Stimulated activated naive CD8-positive, alpha-beta T cell treated with anti-CD3 and anti-CD28 coated beads, Interleukin-15, amount 100 ng/mL, for 72 hours (primary cell): ENCODE measurements at regions not wholly inside any gene's neighbourhood (a gene's known extent, or its start where the extent isn't known, plus 50 kb on each side); places are given as distances from the start of the nearest gene placed in this dataset.
"Not testable (repeated sequence)": the region's sequence is repeated elsewhere in the genome, so short reads cannot be mapped to it uniquely, and the experiment has no call there.

Experiments
- ATAC-seq: fragments of 150-1000 bp; cut with Tn5 transposase; 2 replicates; pipeline ENCODE4 v1.10.0; 2021; ENCODE audit warnings: mild to moderate bottlenecking, moderate library complexity
- DNase-seq, 2 donors: peaks; one replicate each; pipeline ENCODE4 v3.0.0; 2021 to 2022
- H3K27ac Mint-ChIP-seq, 2 donors: one replicate each; pipeline ENCODE4 v1.8.0; 2022; ENCODE audit warnings: mild to moderate bottlenecking in 2 of 2, mixed read lengths in 2 of 2, moderate library complexity in 2 of 2
- H3K27me3 Mint-ChIP-seq: one replicate; pipeline ENCODE4 v1.8.0; 2022; ENCODE audit warnings: mixed read lengths
- H3K4me1 Mint-ChIP-seq: one replicate; pipeline ENCODE4 v1.8.0; 2022; ENCODE audit warnings: mild to moderate bottlenecking, mixed read lengths
- H3K4me3 Mint-ChIP-seq, 2 donors: one replicate each; pipeline ENCODE4 v1.8.0; 2022; ENCODE audit warnings: mild to moderate bottlenecking in 2 of 2, mixed read lengths in 2 of 2, moderate library complexity in 1 of 2
- H3K9me3 Mint-ChIP-seq, 2 donors: one replicate each; pipeline ENCODE4 v1.8.0; 2022; ENCODE audit warnings: mixed read lengths in 2 of 2

GRCh38 chr7:66505009-66505408 is 123.7 kb upstream of the KCTD7 start:
- peaks cover 23% of the 10 kb centered on the region for H3K27me3 Mint-ChIP-seq

DNA sequence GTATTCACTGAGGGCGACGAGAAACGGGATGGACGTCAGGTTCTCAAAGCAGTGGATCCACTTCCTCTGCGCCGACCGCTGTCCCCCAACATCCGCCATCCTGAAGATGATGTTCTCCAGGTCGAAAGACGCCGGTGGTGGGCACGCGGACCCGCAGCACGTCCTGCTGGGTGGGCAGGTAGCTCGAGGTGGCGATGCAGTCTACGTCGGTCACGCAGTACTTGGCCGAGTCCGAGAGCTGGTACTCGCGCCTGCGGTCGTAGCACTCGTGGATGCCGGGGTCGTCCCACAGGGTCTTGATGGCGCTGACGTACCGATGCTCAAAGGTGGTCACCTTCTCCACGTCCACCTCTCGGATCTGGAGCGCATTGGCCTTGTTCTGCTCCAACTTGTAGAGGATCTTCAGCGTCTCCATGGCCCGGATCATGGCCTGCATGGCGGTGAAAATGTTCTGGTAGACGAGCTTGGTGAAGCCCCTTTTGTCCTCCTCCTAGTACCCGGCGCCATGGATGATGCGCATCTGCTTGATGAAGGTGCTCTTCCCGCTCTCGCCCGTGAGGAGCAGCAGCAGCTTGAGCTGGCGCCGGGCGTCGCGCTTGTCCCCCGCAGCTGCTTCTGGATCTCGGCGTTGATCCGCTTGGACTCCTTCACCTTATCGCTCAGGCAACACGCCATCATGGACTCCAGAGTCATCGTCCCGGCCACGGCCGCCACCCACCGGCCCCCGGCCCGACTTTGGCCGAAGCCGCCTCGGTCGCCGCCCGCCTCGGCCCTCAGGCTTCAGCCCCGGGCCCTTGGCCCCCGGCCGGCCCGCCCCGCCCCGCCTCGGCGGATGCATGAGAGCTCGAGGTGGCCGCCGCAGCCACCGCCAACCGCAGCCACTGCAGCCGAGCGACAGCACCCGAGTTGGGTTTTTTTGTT is 122.9 kb upstream of the KCTD7 start:
- DNase-seq (peak; percentile 36 to 47), ATAC-seq (peak; percentile 68)
- Mint-ChIP-seq H3K4me1 (peaks cover 14% of the 10 kb centered on the region), H3K4me3 (peak overlapping the region; percentile 56 to 72), H3K27ac (peak overlapping the region in 1 of 2 donors; percentile 48), H3K9me3 (no peaks in the 10 kb centered on the region), H3K27me3 (peaks cover 23% of the 10 kb centered on the region)

More at GRCh38 chr7:66505009-66505408, 123.7 kb upstream of the KCTD7 start:
- peaks cover 14% of the 10 kb centered on the region for H3K4me1 Mint-ChIP-seq
- no peaks in the 10 kb centered on the region for H3K9me3 Mint-ChIP-seq
- no peak for ATAC-seq
- DNase-seq, result no peak
- H3K27ac Mint-ChIP-seq, result no peak overlapping the region
- no peak overlapping the region for H3K4me3 Mint-ChIP-seq

DNA sequence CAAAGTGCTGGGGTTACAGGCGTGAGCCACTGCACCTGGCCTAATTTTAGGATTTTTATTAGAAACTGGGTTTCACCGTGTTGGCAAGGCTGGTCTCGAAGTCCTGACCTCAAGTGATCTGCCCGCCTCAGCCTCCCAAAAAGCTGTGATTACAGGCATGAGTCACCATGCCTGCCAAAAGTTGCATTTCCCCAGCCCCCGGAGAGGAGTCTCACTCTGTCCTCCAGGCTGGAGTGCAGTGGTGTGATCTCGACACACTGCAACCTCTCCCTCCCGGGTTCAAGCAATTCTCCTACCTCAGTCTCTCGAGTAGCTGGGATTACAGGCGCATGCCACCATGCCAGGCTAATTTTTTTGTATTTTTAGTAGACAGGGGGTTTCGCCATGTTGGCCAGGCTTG is 122.0 kb upstream of the KCTD7 start:
- peaks cover 23% of the 10 kb centered on the region for H3K27me3 Mint-ChIP-seq
- not testable (repeated sequence) for ATAC-seq, H3K9me3 Mint-ChIP-seq, DNase-seq
- peaks cover 14% of the 10 kb centered on the region for H3K4me1 Mint-ChIP-seq
- H3K27ac Mint-ChIP-seq, result peak overlapping the region in 1 of 2 donors; percentile 63
- H3K4me3 Mint-ChIP-seq, result peak overlapping the region; percentile 56 to 72

DNA sequence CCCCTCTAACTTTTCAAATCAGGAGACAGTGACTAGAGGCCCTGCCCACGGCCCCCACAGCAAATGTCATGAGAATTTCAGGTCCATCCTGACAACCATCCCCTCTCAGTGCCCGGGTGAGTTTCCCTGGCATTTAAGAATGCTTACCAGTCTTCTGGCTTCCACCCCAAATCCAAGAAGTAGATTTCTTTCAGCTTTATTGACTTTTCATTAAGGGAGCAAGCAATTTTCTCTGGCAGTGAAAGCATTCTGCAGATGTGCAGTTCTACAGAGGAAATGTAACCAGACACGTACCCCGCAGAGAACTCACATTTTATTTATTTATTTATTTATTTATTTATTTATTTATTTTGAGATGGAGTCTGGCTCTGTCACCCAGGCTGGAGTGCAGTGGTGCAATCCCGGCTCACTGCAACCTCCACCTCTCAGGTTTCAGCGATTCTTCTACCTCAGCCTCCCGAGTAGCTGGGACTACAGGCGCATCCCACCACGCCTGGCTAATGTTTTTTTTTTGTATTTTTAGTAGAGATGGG is 120.9 kb upstream of the KCTD7 start:
- DNase-seq, result no peak
- no peak for ATAC-seq
- H3K9me3 Mint-ChIP-seq, result no peaks in the 10 kb centered on the region
- H3K4me1 Mint-ChIP-seq, result peaks cover 14% of the 10 kb centered on the region
- H3K4me3 Mint-ChIP-seq, result no peak overlapping the region
- peaks cover 23% of the 10 kb centered on the region for H3K27me3 Mint-ChIP-seq
- H3K27ac Mint-ChIP-seq, result no peak overlapping the region

DNA sequence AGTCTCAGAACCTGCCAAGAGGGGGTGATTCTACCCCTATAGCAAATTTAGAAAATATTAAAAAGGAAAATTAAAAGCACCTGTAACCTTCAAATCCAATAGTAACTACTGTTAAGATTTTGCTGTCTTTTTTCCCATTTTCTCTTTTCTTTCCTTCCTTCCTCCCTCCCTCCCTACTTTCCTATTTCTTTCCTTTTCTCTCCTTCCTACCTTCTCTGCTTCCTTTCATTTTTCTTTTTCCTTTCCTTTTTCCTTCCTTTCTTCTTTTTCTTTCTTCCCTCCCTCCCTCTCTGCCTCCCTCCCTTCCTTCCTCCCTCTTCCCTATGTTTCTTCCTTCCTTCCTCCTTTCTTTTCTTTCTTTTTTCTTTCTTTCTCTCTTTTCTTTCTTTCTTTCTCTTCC is 120.2 kb upstream of the KCTD7 start:
- Mint-ChIP-seq H3K9me3 (no peaks in the 10 kb centered on the region), H3K4me1 (peaks cover 14% of the 10 kb centered on the region), H3K27me3 (peaks cover 23% of the 10 kb centered on the region), H3K4me3 (no peak overlapping the region), H3K27ac (no peak overlapping the region)
- DNase-seq, result no peak
- no peak for ATAC-seq

DNA sequence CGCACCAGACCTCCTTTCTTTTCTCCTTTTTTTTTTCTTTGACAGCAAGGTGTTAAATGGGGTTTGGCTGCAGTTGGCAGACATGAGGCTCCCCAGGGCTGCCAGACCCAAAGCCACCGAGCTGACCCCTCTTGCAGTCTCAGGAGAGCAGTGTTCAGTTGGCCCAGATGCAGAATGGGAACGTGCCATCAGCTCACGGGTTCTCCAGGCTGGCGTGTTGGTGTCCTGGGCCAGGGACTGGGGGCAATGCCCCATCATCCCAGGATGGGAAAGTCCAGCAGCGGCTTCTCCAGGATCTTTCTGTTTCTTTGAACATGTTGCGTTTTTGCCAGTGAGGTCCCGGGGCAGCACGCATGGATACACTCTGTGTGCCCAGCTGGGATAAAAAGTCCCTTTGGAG is 114.6 kb upstream of the KCTD7 start:
- H3K4me3 Mint-ChIP-seq, result no peak overlapping the region
- ATAC-seq, result no peak

GRCh38 chr7:66517212-66517909 is 111.3 kb upstream of the KCTD7 start:
- Mint-ChIP-seq H3K9me3 (no peaks in the 10 kb centered on the region), H3K4me3 (no peak overlapping the region), H3K27me3 (no peaks in the 10 kb centered on the region), H3K27ac (no peak overlapping the region), H3K4me1 (no peaks in the 10 kb centered on the region)
- no peak for DNase-seq
- ATAC-seq, result no peak

More for the DNA sequence above, 114.6 kb upstream of the KCTD7 start:
- Mint-ChIP-seq H3K9me3 (no peaks in the 10 kb centered on the region), H3K4me1 (no peaks in the 10 kb centered on the region), H3K27me3 (no peaks in the 10 kb centered on the region), H3K27ac (no peak overlapping the region)
- no peak for DNase-seq

- no peak overlapping the region for H3K4me3 Mint-ChIP-seq
- H3K27me3 Mint-ChIP-seq, result no peaks in the 10 kb centered on the region
- H3K27ac Mint-ChIP-seq, result peak overlapping the region in 1 of 2 donors; percentile 90
- DNase-seq (no peak), ATAC-seq (no peak)
- no peaks in the 10 kb centered on the region for H3K9me3 Mint-ChIP-seq
- H3K4me1 Mint-ChIP-seq, result peaks cover 6% of the 10 kb centered on the region
Observed at GRCh38 chr7:66518151-66518691, 110.5 kb upstream of the KCTD7 start.

- Mint-ChIP-seq H3K27me3 (no peaks in the 10 kb centered on the region), H3K27ac (no peak overlapping the region), H3K9me3 (no peaks in the 10 kb centered on the region), H3K4me1 (peaks cover 10% of the 10 kb centered on the region), H3K4me3 (no peak overlapping the region)
- DNase-seq, result no peak
- no peak for ATAC-seq
Observed at GRCh38 chr7:66521675-66522074, 107.0 kb upstream of the KCTD7 start.

- DNase-seq, result peak in 1 of 2 donors; percentile 12
- peak; percentile 74 for ATAC-seq
- peak overlapping the region in 1 of 2 donors; percentile 31 for H3K27ac Mint-ChIP-seq
- H3K27me3 Mint-ChIP-seq, result no peaks in the 10 kb centered on the region
- no peaks in the 10 kb centered on the region for H3K9me3 Mint-ChIP-seq
- no peak overlapping the region for H3K4me3 Mint-ChIP-seq
- H3K4me1 Mint-ChIP-seq, result peaks cover 10% of the 10 kb centered on the region
Observed at GRCh38 chr7:66522518-66522917, 106.2 kb upstream of the KCTD7 start.

- ATAC-seq (no peak), DNase-seq (no peak)
- Mint-ChIP-seq H3K9me3 (no peaks in the 10 kb centered on the region), H3K4me3 (no peak overlapping the region), H3K4me1 (peaks cover 10% of the 10 kb centered on the region), H3K27ac (peak overlapping the region in 1 of 2 donors; percentile 92), H3K27me3 (no peaks in the 10 kb centered on the region)
Observed at GRCh38 chr7:66523409-66523808, 105.3 kb upstream of the KCTD7 start.

GRCh38 chr7:66524738-66525137 is 103.9 kb upstream of the KCTD7 start:
- H3K4me1 Mint-ChIP-seq, result peaks cover 10% of the 10 kb centered on the region
- no peaks in the 10 kb centered on the region for H3K27me3 Mint-ChIP-seq
- DNase-seq, result no peak
- H3K4me3 Mint-ChIP-seq, result no peak overlapping the region
- H3K9me3 Mint-ChIP-seq, result no peaks in the 10 kb centered on the region
- ATAC-seq, result no peak
- H3K27ac Mint-ChIP-seq, result no peak overlapping the region

DNA sequence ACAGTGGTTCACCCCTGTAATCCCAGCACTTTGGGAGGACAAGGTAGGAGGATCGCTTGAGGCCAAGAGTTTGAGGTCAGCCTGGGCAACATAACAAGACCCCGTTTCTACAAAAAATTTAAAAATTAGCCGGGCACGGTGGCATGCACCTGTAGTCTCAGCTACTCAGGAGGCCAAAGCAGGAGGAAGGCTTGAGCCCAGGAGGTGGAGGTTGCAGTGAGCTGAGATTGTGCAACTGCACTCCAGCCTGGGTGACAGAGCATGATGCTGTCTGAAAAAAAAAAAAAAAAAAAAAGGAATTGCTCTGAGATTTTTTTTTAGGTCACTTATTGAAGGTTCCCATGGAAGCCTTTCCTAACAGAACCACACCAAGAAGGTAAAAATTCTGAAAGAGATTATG is 101.9 kb upstream of the KCTD7 start:
- not testable (repeated sequence) for ATAC-seq, H3K27me3 Mint-ChIP-seq, H3K4me1 Mint-ChIP-seq, H3K4me3 Mint-ChIP-seq, H3K27ac Mint-ChIP-seq, DNase-seq, H3K9me3 Mint-ChIP-seq

- H3K4me1 Mint-ChIP-seq, result no peaks in the 10 kb centered on the region
- DNase-seq, result no peak
- H3K9me3 Mint-ChIP-seq, result no peaks in the 10 kb centered on the region
- H3K27ac Mint-ChIP-seq, result peak overlapping the region; percentile 55 to 92
- no peak overlapping the region for H3K4me3 Mint-ChIP-seq
- no peak for ATAC-seq
- H3K27me3 Mint-ChIP-seq, result no peaks in the 10 kb centered on the region
Observed at GRCh38 chr7:66528652-66529051, 100.0 kb upstream of the KCTD7 start.

DNA sequence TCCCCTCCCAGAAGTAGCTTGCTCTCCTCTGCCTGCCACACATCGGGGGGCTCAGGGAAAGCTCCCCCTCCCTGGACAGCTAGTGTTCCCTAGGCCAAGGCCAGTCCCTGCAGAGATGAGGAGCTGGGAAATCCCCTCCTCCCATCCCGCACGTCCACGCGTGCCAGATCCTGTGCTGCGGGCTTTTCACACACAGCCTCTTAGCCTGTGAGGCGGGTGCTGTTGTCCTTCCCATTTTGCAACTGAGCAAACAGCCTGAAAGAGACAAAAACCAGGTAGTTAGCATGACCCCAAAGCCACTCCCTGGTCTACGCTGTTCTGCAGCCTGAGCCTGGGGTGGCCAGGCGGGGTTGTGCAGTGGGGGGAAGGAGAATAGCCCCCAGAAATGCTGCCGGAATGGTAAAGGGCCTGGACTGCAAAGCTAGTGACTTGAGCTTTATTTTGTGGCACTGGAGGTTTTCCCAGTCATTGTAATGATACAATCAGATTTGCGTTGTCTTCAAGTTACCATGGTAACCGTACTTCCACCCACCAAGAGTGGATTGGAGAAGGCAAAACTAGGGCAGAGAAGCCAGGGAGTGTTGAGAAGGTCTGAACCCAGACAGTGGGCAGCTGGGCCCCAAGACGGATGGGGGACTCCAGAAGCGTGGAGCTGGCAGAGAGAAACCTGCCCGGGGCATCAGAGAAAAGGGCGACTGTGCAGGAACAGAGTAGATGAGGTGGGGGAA is 98.6 kb upstream of the KCTD7 start:
- H3K27ac Mint-ChIP-seq, result no peak overlapping the region
- H3K4me3 Mint-ChIP-seq, result no peak overlapping the region
- DNase-seq, result no peak
- H3K4me1 Mint-ChIP-seq, result no peaks in the 10 kb centered on the region
- H3K9me3 Mint-ChIP-seq, result no peaks in the 10 kb centered on the region
- no peaks in the 10 kb centered on the region for H3K27me3 Mint-ChIP-seq
- ATAC-seq, result no peak
